ENCODE measurements at regions not wholly inside any gene's neighbourhood (a gene's known extent, or its start where the extent isn't known, plus 50 kb on each side); places are given as distances from the start of the nearest gene placed in this dataset.
A peak's percentile ranks its signal among the peaks of the same experiment; 100 is the strongest.
"Not testable (repeated sequence)": the region's sequence is repeated elsewhere in the genome, so short reads cannot be mapped to it uniquely, and the experiment has no call there.

- not testable (repeated sequence) for H3K4me3 Mint-ChIP-seq; DNase-seq (ENCODE audit: extremely low spot score, unreplicated experiment); H3K9me3 Mint-ChIP-seq; H3K27me3 Mint-ChIP-seq; H3K36me3 Mint-ChIP-seq; H3K27ac Mint-ChIP-seq; H3K4me1 Mint-ChIP-seq (ENCODE audit: unreplicated experiment)
Observed at GRCh38 chr15:20237256-20238020, 304.2 kb downstream of the GOLGA6L6 start.

GRCh38 chr15:20235728-20236127 lies 305.9 kb downstream of the GOLGA6L6 start:
- not testable (repeated sequence) for H3K4me1 Mint-ChIP-seq (ENCODE audit: unreplicated experiment); DNase-seq (ENCODE audit: extremely low spot score, unreplicated experiment); H3K27ac Mint-ChIP-seq; H3K36me3 Mint-ChIP-seq; H3K27me3 Mint-ChIP-seq; H3K4me3 Mint-ChIP-seq; H3K9me3 Mint-ChIP-seq

GRCh38 chr15:20234006-20234540 lies 307.5 kb downstream of the GOLGA6L6 start:
- H3K9me3 Mint-ChIP-seq; H3K4me1 Mint-ChIP-seq (ENCODE audit: unreplicated experiment); H3K27me3 Mint-ChIP-seq; H3K36me3 Mint-ChIP-seq; H3K4me3 Mint-ChIP-seq; H3K27ac Mint-ChIP-seq: not testable (repeated sequence)
- DNase-seq (ENCODE audit: extremely low spot score, unreplicated experiment) = peak; percentile 58

- not testable (repeated sequence) for H3K9me3 Mint-ChIP-seq; H3K27ac Mint-ChIP-seq; H3K36me3 Mint-ChIP-seq; H3K4me3 Mint-ChIP-seq; H3K4me1 Mint-ChIP-seq (ENCODE audit: unreplicated experiment); H3K27me3 Mint-ChIP-seq
- DNase-seq (ENCODE audit: extremely low spot score, unreplicated experiment) = peak; percentile 49
Observed at GRCh38 chr15:20232457-20232856, 309.1 kb downstream of the GOLGA6L6 start.

GRCh38 chr15:20230656-20231055 lies 310.9 kb downstream of the GOLGA6L6 start:
- H3K27ac Mint-ChIP-seq; H3K36me3 Mint-ChIP-seq; H3K4me1 Mint-ChIP-seq (ENCODE audit: unreplicated experiment); H3K9me3 Mint-ChIP-seq; H3K27me3 Mint-ChIP-seq; H3K4me3 Mint-ChIP-seq: not testable (repeated sequence)
- DNase-seq (ENCODE audit: extremely low spot score, unreplicated experiment) = peak; percentile 58

- H3K9me3 Mint-ChIP-seq; H3K4me1 Mint-ChIP-seq (ENCODE audit: unreplicated experiment); H3K27ac Mint-ChIP-seq; H3K27me3 Mint-ChIP-seq; H3K4me3 Mint-ChIP-seq; H3K36me3 Mint-ChIP-seq: not testable (repeated sequence)
- peak; percentile 66 for DNase-seq (ENCODE audit: extremely low spot score, unreplicated experiment)
Observed at GRCh38 chr15:20228791-20229190, 312.8 kb downstream of the GOLGA6L6 start.

- not testable (repeated sequence) for H3K27ac Mint-ChIP-seq; H3K27me3 Mint-ChIP-seq; H3K4me3 Mint-ChIP-seq; H3K4me1 Mint-ChIP-seq (ENCODE audit: unreplicated experiment); H3K9me3 Mint-ChIP-seq; H3K36me3 Mint-ChIP-seq
- peak; percentile 16 for DNase-seq (ENCODE audit: extremely low spot score, unreplicated experiment)
Observed at GRCh38 chr15:20227119-20227853, 314.3 kb downstream of the GOLGA6L6 start.

- not testable (repeated sequence) for H3K27ac Mint-ChIP-seq; H3K27me3 Mint-ChIP-seq; H3K9me3 Mint-ChIP-seq; H3K36me3 Mint-ChIP-seq; H3K4me1 Mint-ChIP-seq (ENCODE audit: unreplicated experiment); H3K4me3 Mint-ChIP-seq
- peak; percentile 24 for DNase-seq (ENCODE audit: extremely low spot score, unreplicated experiment)
Observed at GRCh38 chr15:20226531-20226930, 315.1 kb downstream of the GOLGA6L6 start.

- H3K27ac Mint-ChIP-seq; H3K9me3 Mint-ChIP-seq; H3K4me3 Mint-ChIP-seq; H3K4me1 Mint-ChIP-seq (ENCODE audit: unreplicated experiment); H3K36me3 Mint-ChIP-seq; H3K27me3 Mint-ChIP-seq; DNase-seq (ENCODE audit: extremely low spot score, unreplicated experiment): not testable (repeated sequence)
Observed at GRCh38 chr15:20221063-20221462, 320.5 kb downstream of the GOLGA6L6 start.

GRCh38 chr15:20219171-20219570 lies 322.4 kb downstream of the GOLGA6L6 start:
- not testable (repeated sequence) for H3K9me3 Mint-ChIP-seq; H3K27me3 Mint-ChIP-seq; H3K4me3 Mint-ChIP-seq; H3K27ac Mint-ChIP-seq; H3K4me1 Mint-ChIP-seq (ENCODE audit: unreplicated experiment); H3K36me3 Mint-ChIP-seq
- DNase-seq (ENCODE audit: extremely low spot score, unreplicated experiment) = peak; percentile 70

GRCh38 chr15:20215700-20216099 lies 325.9 kb downstream of the GOLGA6L6 start:
- H3K9me3 Mint-ChIP-seq; H3K36me3 Mint-ChIP-seq; H3K27ac Mint-ChIP-seq; H3K4me3 Mint-ChIP-seq; DNase-seq (ENCODE audit: extremely low spot score, unreplicated experiment); H3K27me3 Mint-ChIP-seq; H3K4me1 Mint-ChIP-seq (ENCODE audit: unreplicated experiment): not testable (repeated sequence)

- H3K4me3 Mint-ChIP-seq; H3K9me3 Mint-ChIP-seq; H3K4me1 Mint-ChIP-seq (ENCODE audit: unreplicated experiment); H3K27ac Mint-ChIP-seq; H3K27me3 Mint-ChIP-seq; DNase-seq (ENCODE audit: extremely low spot score, unreplicated experiment); H3K36me3 Mint-ChIP-seq: not testable (repeated sequence)
Observed at GRCh38 chr15:20214101-20214500, 327.5 kb downstream of the GOLGA6L6 start.

- not testable (repeated sequence) for H3K4me1 Mint-ChIP-seq (ENCODE audit: unreplicated experiment); H3K27ac Mint-ChIP-seq; H3K4me3 Mint-ChIP-seq; H3K27me3 Mint-ChIP-seq; H3K36me3 Mint-ChIP-seq; DNase-seq (ENCODE audit: extremely low spot score, unreplicated experiment); H3K9me3 Mint-ChIP-seq
Observed at GRCh38 chr15:20211508-20211907, 330.1 kb downstream of the GOLGA6L6 start.

GRCh38 chr15:20209973-20210372 lies 331.6 kb downstream of the GOLGA6L6 start:
- not testable (repeated sequence) for H3K27ac Mint-ChIP-seq; H3K4me1 Mint-ChIP-seq (ENCODE audit: unreplicated experiment); H3K9me3 Mint-ChIP-seq; H3K36me3 Mint-ChIP-seq; DNase-seq (ENCODE audit: extremely low spot score, unreplicated experiment); H3K4me3 Mint-ChIP-seq; H3K27me3 Mint-ChIP-seq
